GM23338 (cell line): ENCODE measurements at regions not wholly inside any gene's neighbourhood (a gene's known extent, or its start where the extent isn't known, plus 50 kb on each side); places are given as distances from the start of the nearest gene placed in this dataset.

ENCODE experiments used
- ATAC-seq: fragments of 200-7000 bp; cut with Tn5 transposase; 3 replicates; pipeline ENCODE4 v1.9.1; 2020
- DNase-seq: peaks from one replicate; pipeline ENCODE4 v3.0.0-alpha.2; 2015; ENCODE audit warnings: low spot score
- H2AFZ ChIP-seq: fragments of 200-600 bp; sonication (generic); 2 replicates; pipeline ENCODE4 v1.8.0; 2016; ENCODE audit warnings: antibody characterized with exemption, mild to moderate bottlenecking, moderate library complexity
- H3F3A ChIP-seq: fragments of 200-600 bp; sonication (generic); replicated peaks from 2 replicates; pipeline ENCODE4 v1.8.0; 2017; ENCODE audit warnings: antibody characterized with exemption, mixed run types, low read depth
- H3K27ac ChIP-seq: fragments of 200-600 bp; sonication (generic); 2 replicates; pipeline ENCODE4 v1.6.1; 2016; ENCODE audit warnings: low read depth
- H3K27me3 ChIP-seq: fragments of 200-600 bp; sonication (generic); 2 replicates; pipeline ENCODE4 v1.8.0; 2016; ENCODE audit warnings: mild to moderate bottlenecking, mixed run types, moderate library complexity; ENCODE audit not compliant: insufficient read depth
- H3K36me3 ChIP-seq: fragments of 200-600 bp; sonication (generic); 2 replicates; pipeline ENCODE4 v1.8.0; 2016; ENCODE audit warnings: mild to moderate bottlenecking; ENCODE audit not compliant: insufficient read depth
- H3K4me1 ChIP-seq: fragments of 200-600 bp; sonication (generic); 2 replicates; pipeline ENCODE4 v1.8.0; 2016; ENCODE audit warnings: mild to moderate bottlenecking, moderate library complexity; ENCODE audit not compliant: insufficient read depth
- H3K4me2 ChIP-seq: fragments of 200-600 bp; sonication (generic); 2 replicates; pipeline ENCODE4 v1.7.1; 2017; ENCODE audit warnings: mixed run types
- H3K4me3 ChIP-seq: fragments of 200-600 bp; sonication (generic); 2 replicates; pipeline ENCODE4 v1.6.1; 2016; ENCODE audit warnings: mixed run types
- H3K79me2 ChIP-seq: fragments of 200-600 bp; sonication (generic); replicated peaks from 2 replicates; pipeline ENCODE4 v1.8.0; 2017; ENCODE audit warnings: mild to moderate bottlenecking; ENCODE audit not compliant: insufficient read depth
- H3K9me2 ChIP-seq: fragments of 200-600 bp; sonication (generic); 2 replicates; pipeline ENCODE4 v1.8.0; 2017; ENCODE audit not compliant: insufficient read depth
- H4K20me1 ChIP-seq: fragments of 200-600 bp; sonication (generic); replicated peaks from 2 replicates; pipeline ENCODE4 v1.8.0; 2017; ENCODE audit warnings: mild to moderate bottlenecking; ENCODE audit not compliant: insufficient read depth
- H3K27ac Mint-ChIP-seq: 2 replicates; pipeline ENCODE4 v1.8.0; 2020; ENCODE audit warnings: inconsistent platforms, mild to moderate bottlenecking, moderate library complexity, mixed read lengths
- H3K27me3 Mint-ChIP-seq: 3 replicates; pipeline ENCODE4 v1.8.0; 2022; ENCODE audit warnings: low read depth, mild to moderate bottlenecking, moderate library complexity, mixed read lengths, inconsistent platforms; ENCODE audit not compliant: insufficient read depth, poor library complexity
- H3K36me3 Mint-ChIP-seq: 3 replicates; pipeline ENCODE4 v1.8.0; 2021; ENCODE audit warnings: low read depth, mild to moderate bottlenecking, inconsistent platforms, moderate library complexity, mixed read lengths
- H3K4me1 Mint-ChIP-seq: 3 replicates; pipeline ENCODE4 v1.8.0; 2020; ENCODE audit warnings: mild to moderate bottlenecking, inconsistent platforms, mixed read lengths
- H3K4me3 Mint-ChIP-seq: 3 replicates; pipeline ENCODE4 v1.8.0; 2021; ENCODE audit warnings: moderate library complexity, mild to moderate bottlenecking, inconsistent platforms, mixed read lengths
- H3K9me3 Mint-ChIP-seq: 3 replicates; pipeline ENCODE4 v1.8.0; 2020; ENCODE audit warnings: moderate library complexity, mild to moderate bottlenecking, inconsistent platforms, mixed read lengths
- CREB1 ChIP-seq: fragments of 250-450 bp; sonication (Bioruptor Pico); IDR thresholded peaks from 2 replicates; pipeline ENCODE4 v1.5.0; 2020; ENCODE audit warnings: low read depth, mild to moderate bottlenecking, moderate library complexity
- CTCF ChIP-seq, 2 experiments: fragments of 200-600 bp in 1 of 2; sonication (generic) in 1 of 2; conservative IDR thresholded peaks; 2 replicates each; pipeline versions ENCODE4 v1.5.1 to v1.6.1; 2016 to 2017; ENCODE audit warnings: antibody characterized with exemption in 2 of 2, low read depth in 2 of 2, mild to moderate bottlenecking in 2 of 2, moderate library complexity in 1 of 2
- ETS1 ChIP-seq: IDR thresholded peaks from 2 replicates; pipeline ENCODE4 v1.6.1; 2016; ENCODE audit warnings: antibody characterized with exemption
- EZH2phosphoT487 ChIP-seq: fragments of 200-600 bp; sonication (generic); IDR thresholded peaks from one replicate; pipeline ENCODE4 v1.8.1; 2018; ENCODE audit warnings: antibody characterized with exemption; ENCODE audit not compliant: unreplicated experiment
- JUNB ChIP-seq: IDR thresholded peaks from one replicate; pipeline ENCODE4 v1.6.1; 2016; ENCODE audit warnings: antibody characterized with exemption; ENCODE audit not compliant: unreplicated experiment
- NANOG ChIP-seq: IDR thresholded peaks from 2 replicates; pipeline ENCODE4 v1.6.1; 2016; ENCODE audit warnings: antibody characterized with exemption, borderline replicate concordance
- POLR2AphosphoS5 ChIP-seq: IDR thresholded peaks from 2 replicates; pipeline ENCODE4 v1.6.1; 2016; ENCODE audit warnings: antibody characterized with exemption, low read depth
- STAT1 ChIP-seq: IDR thresholded peaks from one replicate; pipeline ENCODE4 v1.6.1; 2016; ENCODE audit warnings: antibody characterized with exemption; ENCODE audit not compliant: unreplicated experiment
- ZNF114 ChIP-seq: fragments of 250-450 bp; sonication (Bioruptor Pico); IDR thresholded peaks from 2 replicates; pipeline ENCODE4 v1.5.0; 2020; ENCODE audit warnings: mild to moderate bottlenecking, moderate library complexity
- ZNF331 ChIP-seq: fragments of 250-450 bp; sonication (Bioruptor Pico); IDR thresholded peaks from 2 replicates; pipeline ENCODE4 v1.5.0; 2020; ENCODE audit warnings: low read depth, mild to moderate bottlenecking, moderate library complexity
- ZNF462 ChIP-seq: fragments of 250-450 bp; sonication (Bioruptor Pico); IDR thresholded peaks from 2 replicates; pipeline ENCODE4 v1.5.0; 2020; ENCODE audit warnings: mild to moderate bottlenecking, moderate library complexity

GRCh38 chr4:166399021-166399420 lies 526.0 kb downstream of the TLL1 start (continued):
- TF ChIP-seq CTCF (conservative IDR thresholded peaks at IDR 0.05; ENCODE audit: low read depth in 2 of 2), result no peak
- no peak for TF ChIP-seq POLR2AphosphoS5
- no peak for TF ChIP-seq ETS1
- no peak for TF ChIP-seq ZNF114
- no peak for TF ChIP-seq NANOG
- TF ChIP-seq JUNB, result no peak

GRCh38 chr4:166400270-166400894 lies 527.3 kb downstream of the TLL1 start:
- H3K9me3 Mint-ChIP-seq, result no peaks in the 10 kb centered on the region; the same call in 2 of the 3 replicates
- Histone ChIP-seq H3K27ac (no peak overlapping the region), H2AFZ (no peak overlapping the region; the same call in 1 of the 2 replicates), H4K20me1 (no peaks in the 10 kb centered on the region), H3K4me3 (no peak overlapping the region), H3K79me2 (no peaks in the 10 kb centered on the region), H3K36me3 (no peaks in the 10 kb centered on the region), H3K27me3 (no peaks in the 10 kb centered on the region), H3K4me1 (no peaks in the 10 kb centered on the region), H3F3A (no peaks in the 10 kb centered on the region), H3K9me2 (no peaks in the 10 kb centered on the region), H3K4me2 (no peak overlapping the region)
- no peak overlapping the region for H3K4me3 Mint-ChIP-seq
- no peak overlapping the region for H3K27ac Mint-ChIP-seq
- no peak for TF ChIP-seq EZH2phosphoT487
- no peak for TF ChIP-seq ZNF462 (CRISPR knock-in tag)
- no peak for TF ChIP-seq JUNB
- no peak for TF ChIP-seq ZNF331 (CRISPR knock-in tag)
- TF ChIP-seq STAT1, result no peak
- TF ChIP-seq ZNF114, result no peak
- no peak for TF ChIP-seq CREB1
- peaks cover 8% of the 10 kb centered on the region; the same call in 2 of the 3 replicates for H3K4me1 Mint-ChIP-seq
- H3K36me3 Mint-ChIP-seq, result no peaks in the 10 kb centered on the region
- DNase-seq (no peak), ATAC-seq (no peak)
- H3K27me3 Mint-ChIP-seq, result no peaks in the 10 kb centered on the region
